Skeletal muscle tissue (tissue), 3 donors: ENCODE measurements at regions not wholly inside any gene's neighbourhood (a gene's known extent, or its start where the extent isn't known, plus 50 kb on each side); places are given as distances from the start of the nearest gene placed in this dataset.
"Not testable (repeated sequence)": the region's sequence is repeated elsewhere in the genome, so short reads cannot be mapped to it uniquely, and the experiment has no call there.

Experiments
- H3K27ac ChIP-seq: one replicate; pipeline ENCODE4 v1.7.0; 2013; ENCODE audit warnings: mild to moderate bottlenecking, low read depth, low read length, inconsistent platforms
- H3K27me3 ChIP-seq, 3 donors: one replicate each; pipeline ENCODE4 v1.7.0; 2013; ENCODE audit warnings: low read length in 3 of 3; ENCODE audit not compliant: control insufficient read depth in 3 of 3, insufficient read depth in 3 of 3
- H3K36me3 ChIP-seq, 3 donors: one replicate each; pipeline ENCODE4 v1.7.0; 2013; ENCODE audit warnings: low read length in 3 of 3; ENCODE audit not compliant: control insufficient read depth in 3 of 3, insufficient read depth in 3 of 3
- H3K4me1 ChIP-seq, 3 donors: one replicate each; pipeline ENCODE4 v1.7.0; 2013; ENCODE audit warnings: low read length in 3 of 3, mild to moderate bottlenecking in 3 of 3; ENCODE audit not compliant: control insufficient read depth in 3 of 3, insufficient read depth in 3 of 3
- H3K4me3 ChIP-seq, 3 donors: one replicate each; pipeline ENCODE4 v1.7.0; 2013; ENCODE audit warnings: low read length in 3 of 3
- H3K9ac ChIP-seq, 3 donors: one replicate each; pipeline ENCODE4 v1.7.0; 2013; ENCODE audit warnings: low read length in 3 of 3, mild to moderate bottlenecking in 3 of 3, moderate library complexity in 2 of 3, low read depth in 1 of 3
- H3K9me3 ChIP-seq, 3 donors: one replicate each; pipeline ENCODE4 v1.7.0; 2013; ENCODE audit warnings: low read length in 3 of 3; ENCODE audit not compliant: control insufficient read depth in 3 of 3
- donor health status: Osteomylitis.

- H3K36me3 ChIP-seq: no peaks in the 10 kb centered on the region
- H3K4me1 ChIP-seq: no peaks in the 10 kb centered on the region
- H3K9ac ChIP-seq: no peak overlapping the region
- peaks cover 0 to 2% (median 0%) of the 10 kb centered on the region in 3 donors for H3K27me3 ChIP-seq
- no peak overlapping the region for H3K4me3 ChIP-seq
- no peaks in the 10 kb centered on the region for H3K9me3 ChIP-seq
- no peak overlapping the region for H3K27ac ChIP-seq
These were observed 578.7 kb upstream of the CDH11 start for GRCh38 chr16:65700596-65700995.

- Histone ChIP-seq H3K36me3 (no peaks in the 10 kb centered on the region), H3K4me3 (no peak overlapping the region), H3K9ac (no peak overlapping the region), H3K4me1 (no peaks in the 10 kb centered on the region), H3K27ac (no peak overlapping the region), H3K9me3 (no peaks in the 10 kb centered on the region), H3K27me3 (peaks cover 0 to 2% (median 0%) of the 10 kb centered on the region in 3 donors)
These were observed 577.0 kb upstream of the CDH11 start for GRCh38 chr16:65698791-65699321.

- Histone ChIP-seq H3K4me1 (no peaks in the 10 kb centered on the region), H3K36me3 (no peaks in the 10 kb centered on the region), H3K4me3 (no peak overlapping the region), H3K9me3 (no peaks in the 10 kb centered on the region), H3K27me3 (peaks cover 0 to 2% (median 0%) of the 10 kb centered on the region in 3 donors), H3K9ac (no peak overlapping the region), H3K27ac (no peak overlapping the region)
These were observed 575.7 kb upstream of the CDH11 start for GRCh38 chr16:65697521-65697920.

DNA sequence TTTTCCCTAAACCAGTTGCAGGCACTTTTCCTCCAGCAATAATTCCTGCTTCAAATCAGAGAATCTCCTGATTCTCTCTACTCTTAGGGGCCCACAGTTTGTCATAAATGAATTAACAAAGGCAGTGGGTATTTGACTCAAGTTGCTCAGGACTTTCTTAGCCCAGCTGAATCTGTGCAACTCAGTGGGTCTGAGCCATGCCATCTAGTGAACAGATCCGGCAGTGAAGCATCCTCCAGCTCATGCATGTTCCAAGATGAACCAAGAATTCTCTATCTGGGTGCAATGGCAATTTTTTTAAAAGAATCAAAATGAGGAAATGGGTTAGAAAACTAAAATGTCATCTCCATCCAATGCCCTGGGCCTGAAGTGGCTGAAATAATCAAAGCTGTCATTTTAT is 575.2 kb upstream of the CDH11 start:
- Histone ChIP-seq H3K27ac (no peak overlapping the region), H3K9ac (no peak overlapping the region), H3K36me3 (no peaks in the 10 kb centered on the region), H3K4me3 (no peak overlapping the region), H3K4me1 (no peaks in the 10 kb centered on the region), H3K27me3 (peaks cover 0 to 2% (median 0%) of the 10 kb centered on the region in 3 donors), H3K9me3 (no peaks in the 10 kb centered on the region)

DNA sequence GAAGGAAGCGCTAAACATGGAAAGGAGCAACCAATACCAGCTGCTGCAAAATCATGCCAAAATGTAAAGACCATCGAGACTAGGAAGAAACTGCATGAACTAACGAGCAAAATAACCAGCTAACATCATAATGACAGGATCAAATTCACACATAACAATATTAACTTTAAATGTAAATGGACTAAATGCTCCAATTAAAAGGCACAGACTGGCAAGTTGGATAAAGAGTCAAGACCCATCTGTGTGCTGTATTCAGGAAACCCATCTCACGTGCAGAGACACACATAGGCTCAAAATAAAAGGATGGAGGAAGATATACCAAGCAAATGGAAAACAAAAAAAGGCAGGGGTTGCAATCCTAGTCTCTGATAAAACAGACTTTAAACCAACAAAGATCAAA is 570.0 kb upstream of the CDH11 start:
- not testable (repeated sequence) for H3K27ac ChIP-seq, H3K36me3 ChIP-seq, H3K27me3 ChIP-seq, H3K9ac ChIP-seq, H3K4me3 ChIP-seq, H3K4me1 ChIP-seq, H3K9me3 ChIP-seq

DNA sequence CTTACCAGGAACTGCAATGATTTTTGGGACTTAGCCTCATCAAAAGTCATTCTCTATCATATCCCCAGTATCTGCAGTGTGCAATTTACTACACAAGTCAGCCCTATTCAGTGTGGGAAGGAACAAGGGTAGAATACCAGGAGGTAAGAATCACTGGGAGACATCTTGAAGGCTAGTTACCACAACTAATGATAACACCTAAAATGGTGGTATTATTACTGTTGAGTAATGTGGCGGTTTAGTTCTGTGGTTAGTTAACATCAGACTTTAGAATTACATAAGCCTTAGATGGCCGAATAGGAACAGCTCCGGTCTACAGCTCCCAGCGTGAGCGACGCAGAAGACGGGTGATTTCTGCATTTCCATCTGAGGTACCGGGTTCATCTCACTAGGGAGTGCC is 567.9 kb upstream of the CDH11 start:
- H3K9ac ChIP-seq: no peak overlapping the region
- no peaks in the 10 kb centered on the region for H3K27me3 ChIP-seq
- no peaks in the 10 kb centered on the region for H3K4me1 ChIP-seq
- H3K27ac ChIP-seq: no peak overlapping the region
- no peaks in the 10 kb centered on the region for H3K9me3 ChIP-seq
- H3K4me3 ChIP-seq: no peak overlapping the region
- no peaks in the 10 kb centered on the region for H3K36me3 ChIP-seq

DNA sequence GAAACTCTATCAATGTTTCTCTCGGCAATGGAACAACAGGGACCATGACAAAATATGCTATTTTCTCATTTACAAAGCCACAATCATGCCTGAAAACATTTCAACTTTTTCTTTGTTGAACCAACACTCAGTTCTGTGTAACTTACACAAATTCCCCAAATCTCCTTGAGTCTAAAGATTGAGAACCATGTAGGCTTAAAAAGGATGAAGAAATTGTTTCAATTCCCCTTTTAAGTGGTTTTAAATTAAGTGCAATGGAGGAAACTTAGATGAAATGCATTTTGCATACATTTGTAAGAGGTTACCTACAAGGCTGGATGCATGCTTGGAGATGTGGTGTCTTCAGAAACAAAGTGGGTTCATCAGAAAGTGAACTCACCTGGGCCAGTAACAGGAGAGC is 566.4 kb upstream of the CDH11 start:
- no peaks in the 10 kb centered on the region for H3K36me3 ChIP-seq
- no peaks in the 10 kb centered on the region for H3K27me3 ChIP-seq
- no peak overlapping the region for H3K27ac ChIP-seq
- H3K4me3 ChIP-seq: no peak overlapping the region
- no peaks in the 10 kb centered on the region for H3K4me1 ChIP-seq
- H3K9ac ChIP-seq: no peak overlapping the region
- H3K9me3 ChIP-seq: no peaks in the 10 kb centered on the region

GRCh38 chr16:65684230-65684629 is 562.4 kb upstream of the CDH11 start:
- H3K36me3 ChIP-seq: no peaks in the 10 kb centered on the region
- H3K9me3 ChIP-seq: no peaks in the 10 kb centered on the region
- H3K27me3 ChIP-seq: no peaks in the 10 kb centered on the region
- no peak overlapping the region for H3K27ac ChIP-seq
- no peak overlapping the region for H3K4me3 ChIP-seq
- no peaks in the 10 kb centered on the region for H3K4me1 ChIP-seq
- no peak overlapping the region for H3K9ac ChIP-seq

DNA sequence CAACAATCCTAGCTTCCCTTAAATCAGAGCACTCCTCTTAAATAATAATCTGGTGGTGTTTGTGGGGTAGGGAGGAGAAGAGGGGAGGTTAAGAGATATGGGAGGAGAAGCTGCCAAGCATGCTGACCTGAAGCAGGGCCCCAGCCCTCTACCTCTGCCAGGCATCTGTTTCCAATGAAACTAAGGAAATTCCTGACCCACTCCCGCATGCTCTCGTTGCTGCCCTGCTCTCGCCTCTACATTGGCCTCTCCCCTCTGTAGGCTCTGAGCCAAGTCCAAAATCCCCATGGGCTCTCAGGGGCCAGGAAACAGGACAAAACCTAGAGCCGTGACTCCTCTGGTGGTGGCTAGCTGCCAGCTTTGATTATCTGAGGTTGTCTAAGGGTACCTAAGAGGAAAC is 559.5 kb upstream of the CDH11 start:
- H3K36me3 ChIP-seq: no peaks in the 10 kb centered on the region
- no peaks in the 10 kb centered on the region for H3K9me3 ChIP-seq
- no peak overlapping the region for H3K4me3 ChIP-seq
- H3K27me3 ChIP-seq: no peaks in the 10 kb centered on the region
- no peak overlapping the region for H3K9ac ChIP-seq
- no peaks in the 10 kb centered on the region for H3K4me1 ChIP-seq
- no peak overlapping the region for H3K27ac ChIP-seq

DNA sequence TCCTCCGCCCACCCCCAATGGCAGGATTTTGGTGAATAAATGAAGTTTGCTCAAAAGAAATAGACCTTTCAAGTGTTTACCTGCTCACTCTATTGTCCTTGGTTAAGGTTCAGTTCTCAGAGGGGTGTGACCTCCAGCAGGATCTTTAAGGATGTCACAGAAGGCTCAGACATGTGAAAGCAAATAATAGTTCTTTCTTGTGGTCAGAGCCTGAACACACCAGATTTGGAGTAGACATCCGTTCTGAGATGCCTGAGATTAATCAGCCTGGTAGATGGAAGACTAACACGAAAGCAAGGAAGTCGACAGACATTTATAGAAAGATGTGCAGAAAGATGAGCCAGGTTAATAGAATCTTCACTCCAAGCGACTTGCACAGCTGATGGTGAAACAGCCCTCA is 557.9 kb upstream of the CDH11 start:
- H3K9ac ChIP-seq: no peak overlapping the region
- no peaks in the 10 kb centered on the region for H3K36me3 ChIP-seq
- no peaks in the 10 kb centered on the region for H3K9me3 ChIP-seq
- no peak overlapping the region for H3K27ac ChIP-seq
- no peak overlapping the region for H3K4me3 ChIP-seq
- H3K4me1 ChIP-seq: peaks cover 0 to 7% (median 0%) of the 10 kb centered on the region in 3 donors
- H3K27me3 ChIP-seq: no peaks in the 10 kb centered on the region

GRCh38 chr16:65675161-65675560 is 553.3 kb upstream of the CDH11 start:
- no peaks in the 10 kb centered on the region for H3K36me3 ChIP-seq
- no peak overlapping the region for H3K27ac ChIP-seq
- H3K4me1 ChIP-seq: peaks cover 0 to 7% (median 0%) of the 10 kb centered on the region in 3 donors
- H3K4me3 ChIP-seq: no peak overlapping the region
- no peak overlapping the region for H3K9ac ChIP-seq
- no peaks in the 10 kb centered on the region for H3K27me3 ChIP-seq
- H3K9me3 ChIP-seq: no peaks in the 10 kb centered on the region
